T-helper 1 cell (primary cell): ENCODE measurements at regions not wholly inside any gene's neighbourhood (a gene's known extent, or its start where the extent isn't known, plus 50 kb on each side); places are given as distances from the start of the nearest gene placed in this dataset.

Experiments
- DNase-seq, 5 donors: peaks; one replicate each; pipeline ENCODE4 v3.0.0-alpha.2; 2012 to 2020

GRCh38 chr5:152026328-152027024 is 101.8 kb upstream of the GLRA1 start:
- peak in 3 of 5 donors; percentile 16 to 73 (median 28) for DNase-seq

DNA sequence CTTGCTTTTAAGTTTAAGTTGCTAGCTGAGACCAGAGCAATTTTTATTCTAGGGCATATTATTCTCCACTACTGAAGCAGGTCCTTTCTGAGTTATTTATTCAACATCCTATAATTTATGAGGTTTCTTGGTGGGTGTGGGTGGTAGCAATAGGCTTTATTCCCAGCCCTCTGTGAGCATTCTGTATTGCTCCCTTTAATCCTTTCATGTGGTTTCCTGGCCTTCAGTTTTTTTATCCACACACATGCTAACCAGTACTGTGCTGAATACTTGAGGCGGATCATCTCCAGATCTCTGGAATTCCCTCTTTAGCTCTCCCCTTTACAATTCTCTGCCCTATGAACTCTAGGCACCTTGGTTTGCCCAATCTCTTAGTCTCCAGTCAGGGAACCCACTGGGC is 91.8 kb upstream of the GLRA1 start:
- no peak for DNase-seq

DNA sequence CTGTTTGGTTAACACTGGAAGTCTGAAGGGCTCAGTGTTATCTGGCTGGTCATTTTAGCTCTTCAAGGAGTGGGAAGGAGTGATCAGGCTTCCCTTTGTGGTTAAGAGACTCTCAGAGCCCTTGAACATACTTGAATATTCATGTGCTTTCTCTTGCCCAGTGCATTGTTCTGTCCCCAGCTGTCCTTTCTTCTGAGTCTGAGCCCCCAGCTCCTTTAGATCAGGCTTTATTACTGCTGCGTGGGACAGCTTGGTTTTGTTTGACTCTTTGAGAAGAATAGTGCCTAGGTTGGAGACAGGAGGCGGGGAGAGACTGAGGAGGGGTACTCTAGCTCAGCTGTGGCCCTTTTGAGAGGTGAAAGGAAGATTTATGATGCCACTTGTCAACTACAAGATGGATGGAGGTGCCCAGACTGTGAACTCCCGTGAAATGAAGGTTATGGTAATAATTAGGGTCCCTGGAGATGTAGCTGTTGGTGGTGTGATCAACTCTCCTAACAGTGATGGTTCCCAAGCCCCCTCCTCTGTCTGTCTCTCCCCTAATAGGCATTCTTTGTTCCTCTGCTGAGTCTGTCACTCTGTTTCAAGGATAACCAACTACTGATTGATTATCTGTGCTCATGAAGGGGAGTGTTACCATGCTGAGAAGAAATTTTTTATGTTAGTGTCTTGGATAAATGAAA is 83.1 kb upstream of the GLRA1 start:
- no peak for DNase-seq

DNA sequence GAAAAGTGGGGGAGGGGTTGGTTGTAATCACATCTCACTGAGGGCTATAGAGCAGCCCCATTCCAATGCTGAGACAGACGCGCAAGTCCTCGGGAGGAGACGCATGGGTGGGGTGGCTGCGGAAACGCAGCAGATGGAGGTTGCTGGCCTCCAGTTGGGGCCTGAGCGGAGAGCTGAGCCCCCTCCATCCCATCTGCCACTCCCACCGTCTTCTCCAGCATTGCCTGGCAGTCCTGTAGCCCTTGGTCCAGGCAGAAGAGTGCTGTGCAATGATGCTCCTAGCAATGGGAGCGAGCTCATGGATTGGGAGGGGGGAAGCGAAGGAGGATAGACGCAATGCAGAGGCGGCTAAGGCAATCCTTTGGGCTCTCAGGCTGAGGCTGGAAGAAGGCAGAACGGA is 79.4 kb upstream of the GLRA1 start:
- no peak for DNase-seq
